ENCODE measurements at regions not wholly inside any gene's neighbourhood (a gene's known extent, or its start where the extent isn't known, plus 50 kb on each side); places are given as distances from the start of the nearest gene placed in this dataset.

DNA sequence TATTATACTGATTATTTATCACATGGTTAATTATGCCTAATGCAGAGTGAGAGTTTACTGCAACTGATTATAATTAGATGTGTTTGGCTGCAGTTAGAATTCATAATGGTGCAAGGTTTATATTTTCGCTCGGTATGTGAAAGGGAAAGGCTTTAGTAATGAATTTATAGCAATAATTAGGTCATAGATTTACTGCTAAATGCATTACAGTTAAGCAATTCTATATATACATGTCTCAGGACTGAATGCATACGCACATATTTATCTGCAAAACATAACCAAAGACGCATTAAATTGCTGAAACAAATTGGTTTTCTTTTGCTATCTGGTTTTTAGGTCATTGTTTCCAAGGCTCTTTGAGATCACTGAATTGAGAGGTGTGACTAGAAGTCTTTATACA is 428.1 kb upstream of the PDE3A start:
- H3K4me1 ChIP-seq (ENCODE audit: control insufficient read depth in 1 of 2, insufficient read depth in 2 of 2, low read length in 2 of 2), result no peaks in the 10 kb centered on the region
- H3K27ac ChIP-seq (ENCODE audit: low read length), result no peak overlapping the region
- H3K4me3 ChIP-seq (ENCODE audit: low read depth in 1 of 2, low read length in 2 of 2), result no peak overlapping the region
- H3K9me3 ChIP-seq (ENCODE audit: control insufficient read depth in 1 of 2, low read length in 2 of 2), result no peaks in the 10 kb centered on the region
- no peaks in the 10 kb centered on the region for H3K36me3 ChIP-seq (ENCODE audit: control insufficient read depth in 1 of 2, insufficient read depth in 2 of 2, low read length in 2 of 2)
- H3K27me3 ChIP-seq (ENCODE audit: low read depth, low read length), result no peaks in the 10 kb centered on the region

DNA sequence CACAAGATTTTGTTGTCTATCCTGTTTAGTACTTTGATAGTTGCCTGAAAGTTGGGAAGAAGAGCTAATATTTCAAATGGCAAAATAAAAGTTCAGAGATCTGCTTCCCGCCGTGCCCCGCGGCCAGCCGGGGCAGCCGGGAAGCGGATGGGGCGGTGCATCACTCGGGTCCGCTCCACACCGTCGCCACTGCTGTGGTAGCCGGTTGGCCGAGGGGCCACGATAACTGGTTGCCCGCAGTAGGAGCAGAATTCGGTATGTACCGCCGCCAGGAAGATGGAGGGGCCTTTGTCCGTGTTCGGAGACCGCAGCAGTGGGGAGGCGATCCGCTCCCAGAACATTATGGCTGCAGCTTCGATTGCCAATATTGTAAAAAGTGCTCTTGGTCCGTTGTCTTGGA is 427.2 kb upstream of the PDE3A start:
- H3K9me3 ChIP-seq (ENCODE audit: control insufficient read depth in 1 of 2, low read length in 2 of 2), result no peaks in the 10 kb centered on the region
- H3K27me3 ChIP-seq (ENCODE audit: low read depth, low read length), result no peaks in the 10 kb centered on the region
- no peak overlapping the region for H3K4me3 ChIP-seq (ENCODE audit: low read depth in 1 of 2, low read length in 2 of 2)
- no peak overlapping the region for H3K27ac ChIP-seq (ENCODE audit: low read length)
- no peaks in the 10 kb centered on the region for H3K4me1 ChIP-seq (ENCODE audit: control insufficient read depth in 1 of 2, insufficient read depth in 2 of 2, low read length in 2 of 2)
- H3K36me3 ChIP-seq (ENCODE audit: control insufficient read depth in 1 of 2, insufficient read depth in 2 of 2, low read length in 2 of 2), result no peaks in the 10 kb centered on the region

DNA sequence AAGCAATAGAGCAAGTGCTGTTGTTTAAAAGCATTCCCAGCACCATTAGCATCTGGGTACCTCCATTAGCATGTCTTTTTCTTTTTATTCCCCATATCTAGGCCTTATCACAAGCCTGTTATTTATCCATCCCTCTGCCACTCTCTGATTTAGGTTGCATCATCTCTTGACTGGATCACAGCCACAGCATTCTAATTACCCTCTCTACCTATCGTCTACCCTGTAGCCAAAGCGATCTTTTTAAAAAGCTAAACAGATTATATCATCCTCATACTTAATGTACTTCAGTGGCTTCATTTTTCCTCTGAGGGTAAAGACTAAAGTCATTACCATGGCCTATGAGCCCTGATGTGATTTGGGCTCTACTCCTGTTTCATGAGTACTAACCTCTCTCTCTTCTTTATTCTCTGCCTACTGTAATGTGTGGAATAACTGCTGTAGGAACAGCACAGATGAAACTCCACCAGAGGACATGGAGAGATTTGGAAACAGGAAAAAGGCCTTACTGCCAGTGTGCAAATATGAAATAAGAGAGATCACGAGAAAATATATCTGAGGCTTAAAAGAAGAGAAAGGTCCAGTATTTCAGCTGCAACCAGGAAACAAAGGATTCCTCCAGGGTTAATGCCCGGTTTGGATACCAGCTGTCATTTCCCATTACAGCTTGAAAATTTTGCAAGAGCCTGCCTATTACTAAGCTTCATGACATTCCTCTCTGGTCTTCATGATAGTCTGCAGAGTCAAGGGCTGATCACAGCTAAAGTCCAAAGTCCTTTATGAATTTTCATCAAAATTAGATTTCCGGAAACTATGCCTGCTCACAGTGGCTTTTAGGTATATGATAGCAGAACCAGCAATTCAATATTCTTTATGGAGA is 422.5 kb upstream of the PDE3A start:
- no peak overlapping the region for H3K27ac ChIP-seq (ENCODE audit: low read length)
- H3K36me3 ChIP-seq (ENCODE audit: control insufficient read depth in 1 of 2, insufficient read depth in 2 of 2, low read length in 2 of 2), result no peaks in the 10 kb centered on the region
- H3K4me1 ChIP-seq (ENCODE audit: control insufficient read depth in 1 of 2, insufficient read depth in 2 of 2, low read length in 2 of 2), result no peaks in the 10 kb centered on the region
- H3K27me3 ChIP-seq (ENCODE audit: low read depth, low read length), result no peaks in the 10 kb centered on the region
- H3K9me3 ChIP-seq (ENCODE audit: control insufficient read depth in 1 of 2, low read length in 2 of 2), result no peaks in the 10 kb centered on the region
- H3K4me3 ChIP-seq (ENCODE audit: low read depth in 1 of 2, low read length in 2 of 2), result no peak overlapping the region

DNA sequence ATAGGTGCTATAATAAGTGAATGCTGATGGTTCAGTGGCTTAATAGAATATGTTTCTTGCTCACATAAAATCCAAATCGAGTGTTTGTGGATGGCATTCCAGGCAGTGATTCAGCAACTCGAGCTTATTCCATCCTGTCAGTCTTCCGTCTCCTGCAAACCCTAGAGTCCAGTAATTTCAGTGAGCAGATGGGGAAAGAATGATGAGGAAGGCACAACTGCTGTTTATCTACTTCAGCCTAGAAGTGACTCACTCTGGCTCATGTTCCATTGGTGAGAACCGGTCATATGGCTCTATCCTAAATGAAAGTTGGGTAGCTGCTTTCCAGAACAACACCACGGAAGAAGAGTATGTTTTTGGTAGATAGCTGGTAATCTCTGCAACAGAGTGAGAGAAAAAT is 421.8 kb upstream of the PDE3A start:
- Histone ChIP-seq H3K4me1 (ENCODE audit: control insufficient read depth in 1 of 2, insufficient read depth in 2 of 2, low read length in 2 of 2) (no peaks in the 10 kb centered on the region), H3K27ac (ENCODE audit: low read length) (no peak overlapping the region), H3K9me3 (ENCODE audit: control insufficient read depth in 1 of 2, low read length in 2 of 2) (no peaks in the 10 kb centered on the region), H3K36me3 (ENCODE audit: control insufficient read depth in 1 of 2, insufficient read depth in 2 of 2, low read length in 2 of 2) (no peaks in the 10 kb centered on the region), H3K27me3 (ENCODE audit: low read depth, low read length) (no peaks in the 10 kb centered on the region), H3K4me3 (ENCODE audit: low read depth in 1 of 2, low read length in 2 of 2) (no peak overlapping the region)

DNA sequence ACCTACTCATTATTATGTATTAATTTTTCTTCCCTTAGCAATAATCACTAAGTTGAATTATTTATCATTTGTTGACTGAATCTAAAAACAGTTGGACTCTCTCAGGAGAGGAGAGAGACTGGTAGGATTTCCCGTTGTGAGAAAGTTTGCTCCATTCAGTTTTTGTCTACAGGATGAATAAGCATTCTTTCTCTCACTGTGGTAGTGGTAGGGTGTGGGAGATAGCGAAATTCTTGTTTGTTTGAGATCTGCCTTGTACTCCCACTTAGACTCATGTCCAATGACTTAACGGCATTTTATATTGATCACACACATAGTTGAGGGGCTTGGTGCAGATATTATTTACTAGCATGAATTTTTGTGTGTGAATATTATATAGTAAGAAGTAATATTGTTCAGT is 421.0 kb upstream of the PDE3A start:
- Histone ChIP-seq H3K4me3 (ENCODE audit: low read depth in 1 of 2, low read length in 2 of 2) (no peak overlapping the region), H3K4me1 (ENCODE audit: control insufficient read depth in 1 of 2, insufficient read depth in 2 of 2, low read length in 2 of 2) (no peaks in the 10 kb centered on the region), H3K27me3 (ENCODE audit: low read depth, low read length) (no peaks in the 10 kb centered on the region), H3K36me3 (ENCODE audit: control insufficient read depth in 1 of 2, insufficient read depth in 2 of 2, low read length in 2 of 2) (no peaks in the 10 kb centered on the region), H3K27ac (ENCODE audit: low read length) (no peak overlapping the region), H3K9me3 (ENCODE audit: control insufficient read depth in 1 of 2, low read length in 2 of 2) (no peaks in the 10 kb centered on the region)

DNA sequence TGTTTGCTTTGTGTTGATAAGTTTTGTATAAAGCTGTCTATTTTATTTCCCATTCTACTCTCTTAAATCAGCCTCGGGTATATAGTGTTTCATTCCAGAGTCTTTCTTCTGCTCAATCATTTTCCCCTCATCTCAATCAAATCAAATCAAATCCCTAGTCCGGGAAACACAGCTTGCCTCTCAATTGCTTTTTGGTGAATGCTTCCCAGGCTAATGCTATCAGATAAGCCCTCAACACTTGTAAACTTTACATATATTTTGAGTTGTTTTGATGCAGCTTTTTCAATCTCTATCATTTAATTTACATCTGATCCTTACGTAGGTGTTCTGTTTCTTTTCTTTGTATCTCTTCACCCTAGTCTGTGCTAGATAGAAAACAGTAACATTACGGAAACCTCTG is 416.7 kb upstream of the PDE3A start:
- Histone ChIP-seq H3K27ac (ENCODE audit: low read length) (no peak overlapping the region), H3K9me3 (ENCODE audit: control insufficient read depth in 1 of 2, low read length in 2 of 2) (no peaks in the 10 kb centered on the region)

DNA sequence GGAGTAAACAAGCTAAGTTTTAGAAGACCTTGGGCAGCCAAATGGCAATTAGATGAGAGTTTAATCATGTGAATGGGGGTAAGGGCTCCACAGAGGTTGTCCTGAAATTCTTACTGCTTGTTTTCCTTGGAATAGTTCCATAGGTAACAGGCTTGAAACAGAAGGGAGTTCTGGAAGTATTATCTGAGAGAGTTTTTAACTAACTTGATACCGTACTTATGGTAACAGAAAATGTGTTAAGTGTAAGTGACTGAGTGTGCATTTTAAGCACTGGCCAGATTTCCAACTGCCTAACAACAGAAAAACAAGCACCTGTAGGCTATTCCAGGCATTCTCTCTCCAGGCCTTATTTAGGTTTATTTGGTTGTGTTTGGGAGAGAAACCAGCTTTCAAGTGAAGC is 414.6 kb upstream of the PDE3A start:
- no peaks in the 10 kb centered on the region for H3K9me3 ChIP-seq (ENCODE audit: control insufficient read depth in 1 of 2, low read length in 2 of 2)

More for the DNA sequence above, 416.7 kb upstream of the PDE3A start:
- H3K27me3 ChIP-seq (ENCODE audit: low read depth, low read length), result no peaks in the 10 kb centered on the region
- no peaks in the 10 kb centered on the region for H3K36me3 ChIP-seq (ENCODE audit: control insufficient read depth in 1 of 2, insufficient read depth in 2 of 2, low read length in 2 of 2)
- H3K4me3 ChIP-seq (ENCODE audit: low read depth in 1 of 2, low read length in 2 of 2), result no peak overlapping the region
- no peaks in the 10 kb centered on the region for H3K4me1 ChIP-seq (ENCODE audit: control insufficient read depth in 1 of 2, insufficient read depth in 2 of 2, low read length in 2 of 2)

DNA sequence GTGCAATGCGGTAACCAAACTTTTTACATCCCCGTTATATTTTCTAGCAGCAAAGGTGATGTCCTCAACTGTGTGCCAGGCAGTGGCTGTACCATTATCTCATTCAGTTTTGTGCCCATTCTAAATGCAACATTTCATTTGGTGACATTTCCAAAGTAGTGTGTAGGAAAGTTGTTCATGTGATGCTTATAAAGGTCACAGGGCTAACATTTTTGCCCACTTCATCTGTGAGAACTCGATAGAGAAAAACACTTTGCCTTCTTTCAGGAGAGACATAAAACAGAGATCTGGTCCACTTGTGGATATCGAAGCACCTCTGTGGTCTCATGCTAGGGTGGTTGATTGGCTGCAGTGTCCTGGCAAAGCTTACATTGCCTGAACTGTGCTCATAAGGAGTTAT is 414.2 kb upstream of the PDE3A start:
- Histone ChIP-seq H3K9me3 (ENCODE audit: control insufficient read depth in 1 of 2, low read length in 2 of 2) (no peaks in the 10 kb centered on the region), H3K36me3 (ENCODE audit: control insufficient read depth in 1 of 2, insufficient read depth in 2 of 2, low read length in 2 of 2) (no peaks in the 10 kb centered on the region), H3K4me3 (ENCODE audit: low read depth in 1 of 2, low read length in 2 of 2) (no peak overlapping the region), H3K27ac (ENCODE audit: low read length) (no peak overlapping the region), H3K4me1 (ENCODE audit: control insufficient read depth in 1 of 2, insufficient read depth in 2 of 2, low read length in 2 of 2) (no peaks in the 10 kb centered on the region), H3K27me3 (ENCODE audit: low read depth, low read length) (no peaks in the 10 kb centered on the region)

More for the DNA sequence above, 414.6 kb upstream of the PDE3A start:
- no peak overlapping the region for H3K27ac ChIP-seq (ENCODE audit: low read length)
- H3K27me3 ChIP-seq (ENCODE audit: low read depth, low read length), result no peaks in the 10 kb centered on the region
- H3K4me3 ChIP-seq (ENCODE audit: low read depth in 1 of 2, low read length in 2 of 2), result no peak overlapping the region
- H3K36me3 ChIP-seq (ENCODE audit: control insufficient read depth in 1 of 2, insufficient read depth in 2 of 2, low read length in 2 of 2), result no peaks in the 10 kb centered on the region
- no peaks in the 10 kb centered on the region for H3K4me1 ChIP-seq (ENCODE audit: control insufficient read depth in 1 of 2, insufficient read depth in 2 of 2, low read length in 2 of 2)

DNA sequence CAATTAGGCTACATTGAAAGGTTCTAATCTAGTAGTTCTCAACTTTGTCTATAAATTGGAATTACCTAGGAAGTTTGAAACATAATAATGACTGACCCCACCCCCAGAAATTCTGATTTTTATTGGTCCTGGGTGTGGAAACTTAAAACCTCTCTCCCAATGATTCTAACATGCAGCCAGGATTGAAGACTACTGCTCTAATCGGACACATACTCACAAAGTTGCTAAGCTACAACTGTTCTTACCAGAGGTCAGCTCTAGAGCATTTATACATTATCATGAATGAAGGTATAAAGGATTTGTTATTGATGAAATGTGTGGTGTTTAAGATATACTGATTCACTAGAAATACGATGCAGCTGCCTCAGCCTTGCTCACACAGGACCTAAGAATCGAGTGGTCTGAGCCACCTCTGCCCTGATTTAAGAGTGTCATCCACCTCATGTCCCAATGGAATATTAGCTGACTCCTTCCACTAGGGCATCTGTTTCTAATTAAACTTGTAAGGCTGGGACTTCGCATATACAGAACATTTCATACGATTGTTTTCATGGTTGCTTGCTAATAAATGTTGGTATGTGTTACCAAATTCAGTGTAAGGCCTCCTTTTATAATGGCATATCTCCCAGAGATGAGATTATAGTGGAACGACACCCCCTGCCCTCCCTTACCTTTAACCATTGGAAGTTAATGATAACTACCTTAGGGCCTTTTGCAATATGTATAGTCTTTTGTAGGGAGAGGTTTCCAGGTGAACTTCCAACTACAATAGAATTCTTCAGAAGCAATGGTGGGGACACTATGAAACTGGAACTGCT is 410.8 kb upstream of the PDE3A start:
- H3K27me3 ChIP-seq (ENCODE audit: low read depth, low read length), result no peaks in the 10 kb centered on the region
- no peak overlapping the region for H3K4me3 ChIP-seq (ENCODE audit: low read depth in 1 of 2, low read length in 2 of 2)
- H3K36me3 ChIP-seq (ENCODE audit: control insufficient read depth in 1 of 2, insufficient read depth in 2 of 2, low read length in 2 of 2), result no peaks in the 10 kb centered on the region
- H3K27ac ChIP-seq (ENCODE audit: low read length), result no peak overlapping the region
- H3K4me1 ChIP-seq (ENCODE audit: control insufficient read depth in 1 of 2, insufficient read depth in 2 of 2, low read length in 2 of 2), result no peaks in the 10 kb centered on the region
- no peaks in the 10 kb centered on the region for H3K9me3 ChIP-seq (ENCODE audit: control insufficient read depth in 1 of 2, low read length in 2 of 2)

DNA sequence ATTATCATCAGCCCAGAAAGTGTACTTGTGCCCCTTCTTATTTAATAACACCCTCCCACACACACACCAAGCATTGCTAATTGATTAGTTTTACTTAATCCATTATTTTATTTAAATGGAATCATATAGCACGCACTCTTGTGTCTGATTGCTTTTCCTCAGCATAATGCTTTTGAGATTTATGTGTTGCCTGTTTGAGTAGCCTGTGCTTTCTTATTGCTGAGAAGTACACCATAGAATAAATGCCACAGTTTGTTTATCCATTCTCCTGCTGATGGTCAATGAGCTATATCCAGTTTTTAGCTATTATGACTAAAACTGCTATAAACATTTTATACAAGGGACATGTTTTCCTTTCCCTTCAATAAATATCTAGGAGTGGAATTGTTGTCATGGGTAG is 409.9 kb upstream of the PDE3A start:
- no peaks in the 10 kb centered on the region for H3K4me1 ChIP-seq (ENCODE audit: control insufficient read depth in 1 of 2, insufficient read depth in 2 of 2, low read length in 2 of 2)
- no peak overlapping the region for H3K27ac ChIP-seq (ENCODE audit: low read length)
- no peaks in the 10 kb centered on the region for H3K9me3 ChIP-seq (ENCODE audit: control insufficient read depth in 1 of 2, low read length in 2 of 2)
- H3K4me3 ChIP-seq (ENCODE audit: low read depth in 1 of 2, low read length in 2 of 2), result no peak overlapping the region
- no peaks in the 10 kb centered on the region for H3K36me3 ChIP-seq (ENCODE audit: control insufficient read depth in 1 of 2, insufficient read depth in 2 of 2, low read length in 2 of 2)
- no peaks in the 10 kb centered on the region for H3K27me3 ChIP-seq (ENCODE audit: low read depth, low read length)

DNA sequence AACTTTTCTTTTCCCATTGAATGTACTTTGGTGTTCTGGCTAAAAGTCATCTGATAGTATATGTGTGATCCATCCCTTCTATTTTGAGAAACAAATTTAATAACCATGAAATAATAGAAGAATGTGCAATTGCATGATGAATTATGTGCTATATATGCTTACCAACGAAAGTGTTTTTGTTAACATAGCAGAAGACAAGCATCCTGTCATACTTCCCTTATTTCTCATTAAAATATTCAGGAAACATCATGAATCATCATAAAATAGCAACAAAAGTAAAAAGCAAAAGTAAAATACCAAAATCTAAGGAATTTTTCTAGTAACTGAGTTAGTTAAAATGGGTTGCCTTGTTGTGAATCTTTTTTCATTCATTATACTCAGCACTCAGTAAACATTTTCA is 409.0 kb upstream of the PDE3A start:
- Histone ChIP-seq H3K4me1 (ENCODE audit: control insufficient read depth in 1 of 2, insufficient read depth in 2 of 2, low read length in 2 of 2) (no peaks in the 10 kb centered on the region), H3K9me3 (ENCODE audit: control insufficient read depth in 1 of 2, low read length in 2 of 2) (no peaks in the 10 kb centered on the region)

More for the DNA sequence above, 409.0 kb upstream of the PDE3A start:
- no peak overlapping the region for H3K4me3 ChIP-seq (ENCODE audit: low read depth in 1 of 2, low read length in 2 of 2)
- no peaks in the 10 kb centered on the region for H3K36me3 ChIP-seq (ENCODE audit: control insufficient read depth in 1 of 2, insufficient read depth in 2 of 2, low read length in 2 of 2)
- H3K27ac ChIP-seq (ENCODE audit: low read length), result no peak overlapping the region
- H3K27me3 ChIP-seq (ENCODE audit: low read depth, low read length), result no peaks in the 10 kb centered on the region

All from muscle layer of duodenum (tissue), 2 donors.